ENCODE measurements at regions not wholly inside any gene's neighbourhood (a gene's known extent, or its start where the extent isn't known, plus 50 kb on each side); places are given as distances from the start of the nearest gene placed in this dataset.

DNA sequence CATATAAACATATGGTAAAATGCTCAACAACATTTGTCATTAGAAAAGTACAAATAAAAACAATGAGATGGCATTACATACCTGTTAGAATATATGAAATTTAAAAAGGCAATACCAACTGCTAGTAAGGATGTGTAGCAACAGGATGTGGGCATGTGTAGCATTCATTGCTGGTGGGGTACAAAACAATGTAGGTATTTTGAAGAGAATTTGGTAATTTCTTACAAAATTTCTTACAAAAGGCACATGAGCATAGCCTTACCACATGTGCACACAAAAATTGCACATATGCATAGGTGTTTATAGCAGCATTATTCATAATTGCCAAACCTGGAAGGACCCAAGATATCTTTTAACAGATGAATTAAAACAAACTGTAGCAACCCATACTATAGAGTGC, 1355.1 kb upstream of the CITED2 start:
- H3K27ac ChIP-seq (ENCODE audit: extremely low read depth, low read depth, low read length) = no peak overlapping the region
- H3K9ac ChIP-seq (ENCODE audit: insufficient read depth in 1 of 2, low read depth in 2 of 2, low read length in 2 of 2) = no peak overlapping the region
- FAIRE-seq (no peak), DNase-seq (ENCODE audit: extremely low read depth in 1 of 4, low spot score in 3 of 4) (no peak), ATAC-seq (no peak)
- no peaks in the 10 kb centered on the region for H3K9me1 ChIP-seq (ENCODE audit: control insufficient read depth, insufficient read depth, low read length)
- intact Hi-C loops (cut with micrococcal nuclease) (no loop called here), in situ Hi-C loops (cut with MboI) (no loop called here)
- H3K4me2 ChIP-seq (ENCODE audit: insufficient read depth, low read length) = no peak overlapping the region
- no peaks in the 10 kb centered on the region for H3K27me3 ChIP-seq (ENCODE audit: control insufficient read depth in 2 of 2, insufficient read depth in 2 of 2, low read length in 2 of 2)
- no TSS peak for BruUV-seq (replicated peaks)
- no peaks in the 10 kb centered on the region for H3K4me1 ChIP-seq (replicated peaks in 1 of 2; ENCODE audit: control insufficient read depth in 2 of 2, insufficient read depth in 2 of 2, low read length in 2 of 2)
- H3K4me3 ChIP-seq = no peak overlapping the region
- H2AFZ ChIP-seq (ENCODE audit: low read depth, low read length) = no peak overlapping the region
- CTCF ChIA-PET (ENCODE audit: low intra/inter-chr PET ratio) = no interaction called here
- no peak for TF ChIP-seq LEF1 (IDR thresholded peaks at IDR 0.05)
- TF ChIP-seq HSF4 (CRISPR knock-in tag; IDR thresholded peaks at IDR 0.05; ENCODE audit: borderline replicate concordance) = no peak
- TF ChIP-seq NCOA4 (IDR thresholded peaks at IDR 0.05; ENCODE audit: partially characterized antibody) = no peak
- TF ChIP-seq CEBPB (tag; IDR thresholded peaks at IDR 0.05) = no peak
- TF ChIP-seq, protein P1, sequence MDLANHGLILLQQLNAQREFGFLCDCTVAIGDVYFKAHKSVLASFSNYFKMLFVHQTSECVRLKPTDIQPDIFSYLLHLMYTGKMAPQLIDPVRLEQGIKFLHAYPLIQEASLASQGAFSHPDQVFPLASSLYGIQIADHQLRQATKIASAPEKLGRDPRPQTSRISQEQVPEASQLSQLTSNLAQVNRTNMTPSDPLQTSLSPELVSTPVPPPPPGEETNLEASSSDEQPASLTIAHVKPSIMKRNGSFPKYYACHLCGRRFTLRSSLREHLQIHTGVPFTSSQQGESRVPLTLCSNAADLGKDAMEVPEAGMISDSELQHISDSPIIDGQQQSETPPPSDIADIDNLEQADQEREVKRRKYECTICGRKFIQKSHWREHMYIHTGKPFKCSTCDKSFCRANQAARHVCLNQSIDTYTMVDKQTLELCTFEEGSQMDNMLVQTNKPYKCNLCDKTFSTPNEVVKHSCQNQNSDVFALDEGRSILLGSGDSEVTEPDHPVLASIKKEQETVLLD (IDR thresholded peaks at IDR 0.05) = no peak
- TF ChIP-seq RBFOX2 (IDR thresholded peaks at IDR 0.05; ENCODE audit: low read depth, low read length) = no peak
- no peak for TF ChIP-seq PHF8 (IDR thresholded peaks at IDR 0.05; ENCODE audit: borderline replicate concordance, low read length)
- POLR2A ChIA-PET = no interaction called here
- no peaks in the 10 kb centered on the region for H3K9me3 ChIP-seq (replicated peaks; ENCODE audit: control insufficient read depth, insufficient read depth, low read depth, low read length)
- no peaks in the 10 kb centered on the region for H4K20me1 ChIP-seq (replicated peaks; ENCODE audit: control insufficient read depth, insufficient read depth, low read length)
- no peaks in the 10 kb centered on the region for H3K36me3 ChIP-seq (ENCODE audit: control insufficient read depth, insufficient read depth, low read length)
- H3K79me2 ChIP-seq (ENCODE audit: control insufficient read depth, insufficient read depth, low read length) = no peaks in the 10 kb centered on the region

All from K562 (cell line).